ES-I3 (cell line): ENCODE measurements at regions not wholly inside any gene's neighbourhood (a gene's known extent, or its start where the extent isn't known, plus 50 kb on each side); places are given as distances from the start of the nearest gene placed in this dataset.

ENCODE experiments used
- H3K36me3 ChIP-seq: 2 replicates; pipeline ENCODE4 v1.6.1; 2013; ENCODE audit warnings: mild to moderate bottlenecking, low read length, control low read depth, moderate library complexity; ENCODE audit not compliant: insufficient read depth
- H3K4me1 ChIP-seq: 2 replicates; pipeline ENCODE4 v1.6.1; 2013; ENCODE audit warnings: mild to moderate bottlenecking, control low read depth, low read length; ENCODE audit not compliant: insufficient read depth
- H3K9ac ChIP-seq: 2 replicates; pipeline ENCODE4 v1.6.1; 2013; ENCODE audit warnings: low read depth, mild to moderate bottlenecking, low read length, moderate library complexity
- H3K9me3 ChIP-seq: 2 replicates; pipeline ENCODE4 v1.6.1; 2013; ENCODE audit warnings: mild to moderate bottlenecking, low read length, moderate library complexity; ENCODE audit not compliant: control insufficient read depth, insufficient read depth

DNA sequence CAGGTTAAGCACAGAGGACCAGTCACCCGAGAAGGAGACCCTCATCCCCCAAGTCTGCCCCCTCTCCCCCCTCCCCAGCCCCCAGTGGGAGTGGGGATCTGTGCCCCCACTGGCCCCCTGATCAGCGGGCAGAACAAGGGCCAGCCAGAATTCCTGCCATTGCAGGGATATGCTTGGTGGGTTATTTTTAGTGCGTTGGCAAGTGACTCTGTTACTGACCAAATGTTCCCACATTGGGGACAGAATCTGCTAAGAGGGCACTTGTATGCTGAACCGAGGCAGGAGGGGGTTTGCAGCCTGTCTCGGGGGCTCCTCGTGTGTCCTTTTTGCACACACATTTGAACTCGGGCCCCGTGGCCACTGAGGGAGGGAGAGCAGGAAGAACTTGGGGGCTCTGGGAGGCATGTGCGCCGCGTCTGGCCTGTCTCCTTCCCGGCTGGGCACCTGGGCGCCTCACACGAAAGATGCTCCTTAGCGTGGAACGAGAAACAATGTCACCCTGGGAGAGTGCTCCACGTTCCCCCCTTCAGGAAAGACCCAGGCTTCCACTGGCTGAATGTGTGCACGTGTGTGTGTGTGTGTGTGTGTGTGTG, 66.4 kb upstream of the CASZ1 start:
- Histone ChIP-seq H3K4me1 (peaks cover 24% of the 10 kb centered on the region), H3K36me3 (no peaks in the 10 kb centered on the region), H3K9ac (no peak overlapping the region), H3K9me3 (no peaks in the 10 kb centered on the region)

DNA sequence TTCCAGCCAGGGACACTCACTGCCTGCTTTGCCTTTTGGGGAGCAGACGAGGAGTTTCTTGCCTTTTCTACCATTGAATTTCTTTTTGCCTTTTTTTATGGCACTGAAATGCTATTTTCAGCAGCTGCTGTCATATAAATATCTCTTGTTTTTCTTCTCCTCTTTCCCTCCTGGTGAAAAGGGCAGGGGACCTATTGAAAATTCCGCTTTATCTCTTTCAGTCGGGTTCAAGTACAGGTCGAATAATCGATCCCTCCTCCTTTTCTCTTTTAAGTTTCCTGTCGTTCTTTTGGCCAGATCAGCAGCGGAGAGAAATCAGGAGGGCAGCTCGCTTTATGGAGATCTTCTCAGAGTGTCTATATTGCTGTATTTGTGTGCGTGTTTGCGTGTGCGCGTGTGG, 67.4 kb upstream of the CASZ1 start:
- Histone ChIP-seq H3K4me1 (peaks cover 24% of the 10 kb centered on the region), H3K9ac (no peak overlapping the region), H3K36me3 (no peaks in the 10 kb centered on the region), H3K9me3 (no peaks in the 10 kb centered on the region)

DNA sequence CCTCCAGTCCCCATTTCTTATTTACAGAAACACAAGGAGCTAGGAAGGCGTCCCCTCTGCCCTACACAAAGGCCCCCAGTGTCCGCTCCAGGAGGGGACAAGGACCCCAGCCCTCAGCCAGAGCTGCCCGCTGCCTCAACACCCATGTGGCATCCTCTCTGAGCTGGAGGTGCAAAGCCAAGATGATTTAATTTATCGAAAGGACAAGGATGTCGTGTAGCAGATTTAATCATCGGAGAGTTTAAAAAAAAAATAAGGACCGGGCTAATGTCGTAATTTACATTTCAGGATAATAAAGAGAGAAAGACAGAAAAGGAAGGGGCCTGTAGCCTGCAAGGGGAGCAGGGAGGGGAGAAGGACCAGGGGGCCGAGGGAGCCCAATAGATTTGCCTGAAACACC, 68.3 kb upstream of the CASZ1 start:
- Histone ChIP-seq H3K36me3 (no peaks in the 10 kb centered on the region), H3K9ac (no peak overlapping the region), H3K4me1 (peaks cover 21% of the 10 kb centered on the region), H3K9me3 (no peaks in the 10 kb centered on the region)

- Histone ChIP-seq H3K9me3 (no peaks in the 10 kb centered on the region), H3K36me3 (no peaks in the 10 kb centered on the region), H3K9ac (no peak overlapping the region; the same call in 1 of the 2 replicates)
Measured at GRCh38 chr1:10865518-10866320, 69.3 kb upstream of the CASZ1 start.

GRCh38 chr1:10866321-10867093, 70.1 kb upstream of the CASZ1 start:
- Histone ChIP-seq H3K36me3 (no peaks in the 10 kb centered on the region), H3K9me3 (no peaks in the 10 kb centered on the region), H3K4me1 (peaks cover 18% of the 10 kb centered on the region), H3K9ac (peak overlapping the region; percentile 48; the same call in 1 of the 2 replicates)

More at GRCh38 chr1:10865518-10866320, 69.3 kb upstream of the CASZ1 start:
- H3K4me1 ChIP-seq: peaks cover 18% of the 10 kb centered on the region

- Histone ChIP-seq H3K9me3 (no peaks in the 10 kb centered on the region), H3K9ac (peak overlapping the region; percentile 40; the same call in 1 of the 2 replicates), H3K4me1 (peaks cover 18% of the 10 kb centered on the region), H3K36me3 (no peaks in the 10 kb centered on the region)
Measured at GRCh38 chr1:10867138-10867721, 70.8 kb upstream of the CASZ1 start.

DNA sequence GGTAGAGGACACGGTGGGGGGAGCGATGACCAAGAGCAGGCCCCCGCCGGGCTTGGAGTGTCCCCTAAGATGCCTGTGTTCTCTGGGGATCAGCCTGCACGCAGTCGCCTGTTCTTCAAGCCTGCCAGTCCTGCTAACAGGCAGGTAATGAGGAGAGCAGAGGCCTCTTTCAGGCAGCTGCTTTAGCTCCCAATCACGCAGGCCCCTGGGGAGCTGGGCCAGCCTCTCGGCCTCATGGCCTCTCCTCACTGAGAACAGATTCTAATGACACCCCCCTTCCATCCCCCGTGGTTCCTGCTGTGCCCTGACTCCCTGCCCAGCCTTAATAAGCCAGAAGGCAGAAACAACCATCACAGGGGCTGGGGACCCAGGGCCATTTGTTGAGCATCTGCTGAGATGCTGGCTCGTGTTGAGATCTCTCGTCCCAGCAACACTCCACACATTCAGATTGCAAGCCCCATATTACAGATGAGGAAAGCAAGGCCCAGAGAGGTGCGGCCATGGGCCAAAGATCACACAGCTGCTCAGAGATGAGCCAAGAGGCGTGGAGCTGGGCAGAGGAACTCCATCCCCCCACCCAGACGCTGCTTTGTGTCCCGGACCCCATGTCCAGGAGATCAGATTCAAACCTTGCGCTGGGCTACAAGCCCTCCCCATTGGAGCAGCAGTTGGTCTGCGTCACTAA, 71.6 kb upstream of the CASZ1 start:
- no peaks in the 10 kb centered on the region for H3K36me3 ChIP-seq
- H3K4me1 ChIP-seq: peaks cover 18% of the 10 kb centered on the region
- H3K9me3 ChIP-seq: no peaks in the 10 kb centered on the region
- no peak overlapping the region for H3K9ac ChIP-seq

DNA sequence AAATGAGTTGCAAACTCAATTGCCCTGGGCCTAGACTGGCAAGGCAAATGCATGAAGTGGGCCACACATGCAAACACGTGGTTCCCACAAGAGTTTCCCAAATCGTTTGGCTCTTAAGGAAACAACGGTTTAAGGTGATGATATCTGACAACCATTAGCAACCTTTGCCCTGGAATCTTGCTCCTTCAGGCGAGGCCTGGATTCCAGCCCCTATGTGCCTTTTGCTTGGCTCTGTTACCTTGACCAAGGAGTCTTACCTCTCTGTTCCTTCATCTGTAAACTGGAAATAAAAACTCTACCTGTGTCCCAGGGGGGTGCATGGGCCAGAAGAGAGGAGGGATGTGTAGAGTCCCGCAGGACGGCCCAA, 72.1 kb upstream of the CASZ1 start:
- Histone ChIP-seq H3K36me3 (no peaks in the 10 kb centered on the region), H3K9ac (no peak overlapping the region)

GRCh38 chr1:10869933-10870332, 73.5 kb upstream of the CASZ1 start:
- H3K9me3 ChIP-seq: no peaks in the 10 kb centered on the region
- H3K4me1 ChIP-seq: peaks cover 10% of the 10 kb centered on the region
- no peaks in the 10 kb centered on the region for H3K36me3 ChIP-seq
- H3K9ac ChIP-seq: no peak overlapping the region

More for the DNA sequence above, 72.1 kb upstream of the CASZ1 start:
- H3K9me3 ChIP-seq: no peaks in the 10 kb centered on the region
- H3K4me1 ChIP-seq: peaks cover 18% of the 10 kb centered on the region

GRCh38 chr1:10870493-10871096, 74.1 kb upstream of the CASZ1 start:
- Histone ChIP-seq H3K9me3 (no peaks in the 10 kb centered on the region), H3K9ac (no peak overlapping the region), H3K4me1 (peaks cover 3% of the 10 kb centered on the region; the same call in 1 of the 2 replicates), H3K36me3 (no peaks in the 10 kb centered on the region)

DNA sequence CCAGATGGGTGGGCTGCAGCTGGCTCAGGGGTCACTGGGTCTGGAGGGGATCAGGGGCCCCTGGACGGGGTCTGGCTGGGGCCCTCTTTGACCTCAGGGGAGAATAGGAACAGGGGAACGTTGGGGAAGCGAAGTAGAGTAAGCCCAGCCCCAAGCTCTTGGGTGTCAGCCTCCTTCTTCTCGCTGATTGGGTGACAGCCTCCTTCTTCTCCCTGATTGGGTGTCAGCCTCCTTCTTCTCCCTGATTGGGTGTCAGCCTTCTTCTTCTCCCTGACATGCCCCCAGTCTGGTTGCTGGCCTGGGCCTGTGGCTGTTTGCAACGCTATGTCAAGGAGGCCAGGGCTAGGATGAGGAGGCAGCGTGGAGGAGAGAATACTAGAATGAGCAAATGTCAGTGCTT, 76.7 kb upstream of the CASZ1 start:
- Histone ChIP-seq H3K9me3 (no peaks in the 10 kb centered on the region), H3K9ac (no peak overlapping the region), H3K4me1 (no peaks in the 10 kb centered on the region), H3K36me3 (no peaks in the 10 kb centered on the region)

DNA sequence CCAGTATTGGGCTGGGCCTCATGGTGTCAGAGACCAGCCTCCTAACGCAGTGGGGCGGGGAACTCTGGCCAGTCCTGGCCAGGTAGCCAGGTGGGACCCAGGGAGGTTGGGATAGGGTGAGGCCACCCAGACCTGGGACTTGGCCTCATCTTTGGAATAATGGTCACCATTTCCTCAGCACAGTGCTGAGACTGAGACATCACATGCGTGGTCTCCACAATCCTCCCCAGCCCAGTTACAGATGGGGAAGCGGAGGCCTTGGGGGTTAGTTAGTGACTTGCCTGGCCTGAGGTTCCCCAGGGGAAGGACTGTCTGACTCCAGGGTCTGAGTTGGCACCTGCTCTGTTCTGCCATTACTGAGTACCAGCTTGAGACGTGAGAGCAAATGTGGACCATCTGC, 77.9 kb upstream of the CASZ1 start:
- H3K4me1 ChIP-seq: no peaks in the 10 kb centered on the region
- H3K36me3 ChIP-seq: no peaks in the 10 kb centered on the region
- H3K9ac ChIP-seq: no peak overlapping the region
- H3K9me3 ChIP-seq: no peaks in the 10 kb centered on the region

DNA sequence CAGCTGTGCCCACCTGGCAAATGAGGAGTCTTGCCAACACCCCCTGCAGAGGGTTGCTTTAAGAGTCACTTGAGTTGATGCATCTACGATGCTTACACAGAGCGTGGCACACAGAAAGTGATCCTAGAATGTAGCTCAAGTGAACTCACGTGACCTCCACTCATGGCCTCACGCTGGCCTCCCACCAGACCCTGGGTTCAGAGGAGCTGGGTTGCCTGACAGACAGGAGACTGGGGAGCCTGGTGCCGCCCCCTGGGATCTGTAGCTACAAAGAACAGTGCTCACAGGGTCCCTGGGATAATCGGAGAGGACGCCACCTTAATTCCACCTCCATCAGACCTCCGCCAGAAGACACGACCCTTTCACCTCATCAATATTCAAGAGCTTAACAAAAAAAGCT, 81.4 kb upstream of the CASZ1 start:
- Histone ChIP-seq H3K9me3 (no peaks in the 10 kb centered on the region), H3K36me3 (no peaks in the 10 kb centered on the region), H3K9ac (no peak overlapping the region), H3K4me1 (no peaks in the 10 kb centered on the region)

GRCh38 chr1:10878469-10878868, 82.0 kb upstream of the CASZ1 start:
- H3K36me3 ChIP-seq: no peaks in the 10 kb centered on the region
- no peaks in the 10 kb centered on the region for H3K9me3 ChIP-seq
- no peak overlapping the region for H3K9ac ChIP-seq
- no peaks in the 10 kb centered on the region for H3K4me1 ChIP-seq
